SH-SY5Y (cell line): ENCODE measurements at regions not wholly inside any gene's neighbourhood (a gene's known extent, or its start where the extent isn't known, plus 50 kb on each side); places are given as distances from the start of the nearest gene placed in this dataset.

Experiments
- GATA2 ChIP-seq: IDR thresholded peaks from 2 replicates; pipeline ENCODE4 v1.6.1; 2011; ENCODE audit warnings: mild to moderate bottlenecking, low read depth, low read length
- GATA3 ChIP-seq: IDR thresholded peaks from 2 replicates; pipeline ENCODE4 v1.6.1; 2011; ENCODE audit warnings: low read depth, mild to moderate bottlenecking, low read length, moderate library complexity

GRCh38 chr13:21988624-21989023, 317.8 kb downstream of the FGF9 start:
- no peak for TF ChIP-seq GATA2
- no peak for TF ChIP-seq GATA3
